Hepatocyte (in vitro differentiated cells): ENCODE measurements at regions not wholly inside any gene's neighbourhood (a gene's known extent, or its start where the extent isn't known, plus 50 kb on each side); places are given as distances from the start of the nearest gene placed in this dataset.

Source experiments
- DNase-seq: peaks from one replicate; pipeline ENCODE4 v3.0.0-alpha.2; 2016; ENCODE audit warnings: low spot score
- H2AFZ ChIP-seq: fragments of 200-600 bp; sonication (generic); 2 replicates; pipeline ENCODE4 v1.6.0; 2016; ENCODE audit warnings: antibody characterized with exemption, mild to moderate bottlenecking
- H3K27ac ChIP-seq: fragments of 200-600 bp; sonication (generic); 2 replicates; pipeline ENCODE4 v1.5.1; 2016; ENCODE audit warnings: mild to moderate bottlenecking
- H3K27me3 ChIP-seq: fragments of 200-600 bp; sonication (generic); 2 replicates; pipeline ENCODE4 v1.6.1; 2016
- H3K36me3 ChIP-seq: fragments of 200-600 bp; sonication (generic); replicated peaks from 2 replicates; pipeline ENCODE4 v1.5.1; 2016; ENCODE audit warnings: low read depth; ENCODE audit not compliant: insufficient read depth
- H3K4me1 ChIP-seq: fragments of 200-600 bp; sonication (generic); 2 replicates; pipeline ENCODE4 v1.5.1; 2016; ENCODE audit warnings: mild to moderate bottlenecking, moderate library complexity; ENCODE audit not compliant: insufficient read depth
- H3K4me2 ChIP-seq: fragments of 200-600 bp; sonication (generic); 2 replicates; pipeline ENCODE4 v1.6.0; 2016
- H3K4me3 ChIP-seq: fragments of 200-600 bp; sonication (generic); 2 replicates; pipeline ENCODE4 v1.5.1; 2016; ENCODE audit warnings: mild to moderate bottlenecking
- H3K79me2 ChIP-seq: fragments of 200-600 bp; sonication (generic); 2 replicates; pipeline ENCODE4 v1.6.0; 2017; ENCODE audit warnings: mild to moderate bottlenecking
- H3K9me2 ChIP-seq: fragments of 200-600 bp; sonication (generic); replicated peaks from 2 replicates; pipeline ENCODE4 v1.6.0; 2017; ENCODE audit warnings: mild to moderate bottlenecking; ENCODE audit not compliant: insufficient read depth
- H3K9me3 ChIP-seq: fragments of 200-600 bp; sonication (generic); 2 replicates; pipeline ENCODE4 v1.5.1; 2016; ENCODE audit warnings: low read depth, mild to moderate bottlenecking
- H4K20me1 ChIP-seq: fragments of 200-600 bp; sonication (generic); 2 replicates; pipeline ENCODE4 v1.6.0; 2016; ENCODE audit warnings: mild to moderate bottlenecking; ENCODE audit not compliant: insufficient read depth, poor library complexity, severe bottlenecking
- CTCF ChIP-seq: fragments of 200-600 bp; sonication (generic); IDR thresholded peaks from 2 replicates; pipeline ENCODE4 v1.5.1; 2016; ENCODE audit warnings: antibody characterized with exemption, mild to moderate bottlenecking; ENCODE audit not compliant: poor library complexity
- EZH2 ChIP-seq: fragments of 200-600 bp; sonication (generic); IDR thresholded peaks from 2 replicates; pipeline ENCODE4 v1.6.1; 2016; ENCODE audit warnings: antibody characterized with exemption, mild to moderate bottlenecking, borderline replicate concordance
- EZH2phosphoT487 ChIP-seq: fragments of 200-600 bp; sonication (generic); IDR thresholded peaks from one replicate; pipeline ENCODE4 v1.6.1; 2018; ENCODE audit warnings: antibody characterized with exemption, mild to moderate bottlenecking, low read depth, moderate library complexity; ENCODE audit not compliant: unreplicated experiment, severe bottlenecking
- WGBS: methylation state at CpG from one replicate; pipeline ENCODE4 v1.1.6; 2016; ENCODE audit warnings: low lambda C conversion rate; ENCODE audit errors: missing lambda C conversion rate; 5-methylcytosine and 5-hydroxymethylcytosine counted together

- no peaks in the 10 kb centered on the region for H4K20me1 ChIP-seq
- peak; percentile 68 for DNase-seq
- 72% methylated on average over 36 of the region's 36 CpGs for WGBS
- no peak overlapping the region for H3K4me3 ChIP-seq
- H3K4me1 ChIP-seq: peaks cover 82% of the 10 kb centered on the region
- no peaks in the 10 kb centered on the region for H3K36me3 ChIP-seq
- H3K79me2 ChIP-seq: peaks cover 79% of the 10 kb centered on the region
- no peak overlapping the region for H2AFZ ChIP-seq
- H3K27me3 ChIP-seq: no peaks in the 10 kb centered on the region
- peak overlapping the region; percentile 71 for H3K4me2 ChIP-seq
- no peaks in the 10 kb centered on the region for H3K9me2 ChIP-seq
- peak overlapping the region; percentile 97 for H3K27ac ChIP-seq
- no peaks in the 10 kb centered on the region for H3K9me3 ChIP-seq
- TF ChIP-seq EZH2phosphoT487 (no peak), CTCF (no peak), EZH2 (no peak)
These were observed 182.8 kb downstream of the SEC14L1 start for GRCh38 chr17:77323413-77324171.

- WGBS: 92% methylated on average over 8 of the region's 8 CpGs
- Histone ChIP-seq H3K36me3 (no peaks in the 10 kb centered on the region), H3K4me2 (peak overlapping the region; percentile 71), H2AFZ (no peak overlapping the region), H3K4me3 (no peak overlapping the region), H3K27ac (peak overlapping the region; percentile 97), H3K4me1 (peaks cover 75% of the 10 kb centered on the region), H3K9me3 (no peaks in the 10 kb centered on the region), H3K27me3 (no peaks in the 10 kb centered on the region), H3K9me2 (no peaks in the 10 kb centered on the region), H4K20me1 (no peaks in the 10 kb centered on the region), H3K79me2 (peaks cover 85% of the 10 kb centered on the region)
- TF ChIP-seq CTCF: no peak
- TF ChIP-seq EZH2: no peak
- no peak for TF ChIP-seq EZH2phosphoT487
- no peak for DNase-seq
These were observed 183.5 kb downstream of the SEC14L1 start for GRCh38 chr17:77324227-77324626.

- H3K4me2 ChIP-seq: peak overlapping the region; percentile 33
These were observed 184.9 kb downstream of the SEC14L1 start for GRCh38 chr17:77325577-77326075.

More at GRCh38 chr17:77325577-77326075, 184.9 kb downstream of the SEC14L1 start:
- H3K9me2 ChIP-seq: no peaks in the 10 kb centered on the region
- peaks cover 61% of the 10 kb centered on the region for H3K4me1 ChIP-seq
- H3K4me3 ChIP-seq: no peak overlapping the region
- H3K9me3 ChIP-seq: no peaks in the 10 kb centered on the region
- peak overlapping the region; percentile 97 for H3K27ac ChIP-seq
- no peaks in the 10 kb centered on the region for H3K27me3 ChIP-seq
- peak; percentile 9 for DNase-seq
- no peak for TF ChIP-seq CTCF
- TF ChIP-seq EZH2phosphoT487: no peak
- no peak for TF ChIP-seq EZH2
- 94% methylated on average over 7 of the region's 8 CpGs for WGBS
- peaks cover 88% of the 10 kb centered on the region for H3K79me2 ChIP-seq
- no peaks in the 10 kb centered on the region for H4K20me1 ChIP-seq
- H3K36me3 ChIP-seq: no peaks in the 10 kb centered on the region
- no peak overlapping the region for H2AFZ ChIP-seq
